Loucy (cell line): ENCODE measurements at regions not wholly inside any gene's neighbourhood (a gene's known extent, or its start where the extent isn't known, plus 50 kb on each side); places are given as distances from the start of the nearest gene placed in this dataset.

Source experiments
- CTCF ChIP-seq: fragments of 200-600 bp; sonication (generic); conservative IDR thresholded peaks from 2 replicates; pipeline ENCODE4 v1.5.1; 2014; ENCODE audit warnings: mild to moderate bottlenecking, antibody characterized with exemption, low read length
- EZH2phosphoT487 ChIP-seq: fragments of 200-600 bp; IDR thresholded peaks from 2 replicates; pipeline ENCODE4 v1.6.1; 2018; ENCODE audit warnings: antibody characterized with exemption, mild to moderate bottlenecking, moderate library complexity, borderline replicate concordance

DNA sequence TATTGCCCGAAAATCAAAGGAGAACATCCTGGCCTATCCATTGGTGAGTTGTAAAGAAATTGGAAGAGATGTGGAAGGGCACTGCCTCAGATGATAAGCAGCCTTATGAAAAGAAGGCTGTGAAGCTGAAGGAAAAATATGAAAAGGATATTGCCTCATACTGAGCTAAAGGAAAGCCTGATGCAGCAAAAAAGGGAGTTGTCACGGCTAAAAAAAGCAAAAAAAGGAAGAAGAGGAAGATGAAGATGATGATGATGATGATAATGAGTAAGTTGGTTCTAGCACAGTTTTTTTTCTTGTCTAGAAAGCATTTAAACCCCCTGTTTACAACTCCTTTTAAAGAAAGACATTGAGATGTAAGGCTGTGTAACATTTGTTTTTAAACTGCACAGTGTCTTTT is 59.8 kb upstream of the ZBED3 start:
- TF ChIP-seq CTCF (no peak), EZH2phosphoT487 (no peak)
